ENCODE measurements at regions not wholly inside any gene's neighbourhood (a gene's known extent, or its start where the extent isn't known, plus 50 kb on each side); places are given as distances from the start of the nearest gene placed in this dataset.

GRCh38 chr6:15893556-15894253, 230.9 kb upstream of the DTNBP1 start:
- no peaks in the 10 kb centered on the region for H3K36me3 Mint-ChIP-seq (ENCODE audit: insufficient read depth, unreplicated experiment)
- intact Hi-C loops (cut with micrococcal nuclease; ENCODE audit: unreplicated experiment) = loop anchor here (5.0 kb wide), 1 partner anchor 239 kb away; no protein-coding TSS in a partner anchor
- CTCF ChIA-PET = interaction anchor here (0.6 to 1.4 kb wide), 3 partner anchors 14 to 289 kb away, joined by 3 to 4 read pairs (median 3); partner anchors contain the start of gene MYLIP
- H3K4me1 Mint-ChIP-seq (ENCODE audit: low read depth, unreplicated experiment) = no peaks in the 10 kb centered on the region
- no peaks in the 10 kb centered on the region for H3K27me3 Mint-ChIP-seq (ENCODE audit: unreplicated experiment)
- H3K9me3 Mint-ChIP-seq (ENCODE audit: low read depth, unreplicated experiment) = no peaks in the 10 kb centered on the region
- DNase-seq = no peak
- no peak for TF ChIP-seq CTCF (IDR thresholded peaks at IDR 0.05; ENCODE audit: unreplicated experiment)
- H3K4me3 Mint-ChIP-seq (ENCODE audit: low read depth, unreplicated experiment) = no peak overlapping the region
- no peak overlapping the region for H3K27ac Mint-ChIP-seq (ENCODE audit: unreplicated experiment)
- BruUV-seq (replicated peaks) = no TSS peak

DNA sequence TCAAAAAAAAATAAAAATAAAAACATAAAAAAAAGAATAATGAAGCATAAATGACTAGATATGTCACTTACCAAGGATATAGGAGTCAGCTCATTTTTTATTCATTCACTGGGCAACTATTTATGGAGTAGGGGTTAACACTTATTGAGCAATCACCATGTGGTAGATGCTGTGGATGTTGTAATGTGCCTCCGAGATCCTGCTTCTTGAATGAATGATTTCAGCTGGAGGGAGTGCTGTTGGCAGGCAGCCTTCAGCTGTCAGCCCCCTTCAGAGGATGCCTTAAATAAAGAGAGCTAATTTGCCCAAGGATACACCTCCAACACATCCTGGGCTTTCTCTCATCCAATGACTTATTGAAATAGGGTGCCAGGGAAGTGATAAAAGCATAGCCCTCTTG, 229.5 kb upstream of the DTNBP1 start:
- CTCF ChIA-PET = no interaction called here
- H3K27ac Mint-ChIP-seq (ENCODE audit: unreplicated experiment) = no peak overlapping the region
- no peak for TF ChIP-seq CTCF (IDR thresholded peaks at IDR 0.05; ENCODE audit: unreplicated experiment)

GRCh38 chr6:15888798-15889772, 226.3 kb upstream of the DTNBP1 start:
- H3K4me3 Mint-ChIP-seq (ENCODE audit: low read depth, unreplicated experiment) = no peak overlapping the region
- CTCF ChIA-PET = no interaction called here
- H3K9me3 Mint-ChIP-seq (ENCODE audit: low read depth, unreplicated experiment) = no peaks in the 10 kb centered on the region
- intact Hi-C loops (cut with micrococcal nuclease; ENCODE audit: unreplicated experiment) = no loop called here
- no peak for DNase-seq
- H3K4me1 Mint-ChIP-seq (ENCODE audit: low read depth, unreplicated experiment) = no peaks in the 10 kb centered on the region
- no peak for TF ChIP-seq CTCF (IDR thresholded peaks at IDR 0.05; ENCODE audit: unreplicated experiment)
- H3K27ac Mint-ChIP-seq (ENCODE audit: unreplicated experiment) = no peak overlapping the region
- no TSS peak for BruUV-seq (replicated peaks)
- H3K27me3 Mint-ChIP-seq (ENCODE audit: unreplicated experiment) = no peaks in the 10 kb centered on the region
- H3K36me3 Mint-ChIP-seq (ENCODE audit: insufficient read depth, unreplicated experiment) = no peaks in the 10 kb centered on the region

More for the DNA sequence above, 229.5 kb upstream of the DTNBP1 start:
- BruUV-seq (replicated peaks) = no TSS peak
- H3K4me1 Mint-ChIP-seq (ENCODE audit: low read depth, unreplicated experiment) = no peaks in the 10 kb centered on the region
- intact Hi-C loops (cut with micrococcal nuclease; ENCODE audit: unreplicated experiment) = loop anchor here (5.0 kb wide), 1 partner anchor 240 kb away; no protein-coding TSS in a partner anchor
- no peaks in the 10 kb centered on the region for H3K36me3 Mint-ChIP-seq (ENCODE audit: insufficient read depth, unreplicated experiment)
- no peaks in the 10 kb centered on the region for H3K9me3 Mint-ChIP-seq (ENCODE audit: low read depth, unreplicated experiment)
- H3K27me3 Mint-ChIP-seq (ENCODE audit: unreplicated experiment) = no peaks in the 10 kb centered on the region
- DNase-seq = no peak
- H3K4me3 Mint-ChIP-seq (ENCODE audit: low read depth, unreplicated experiment) = no peak overlapping the region

GRCh38 chr6:15887491-15888461, 224.9 kb upstream of the DTNBP1 start:
- H3K27ac Mint-ChIP-seq (ENCODE audit: unreplicated experiment) = no peak overlapping the region
- intact Hi-C loops (cut with micrococcal nuclease; ENCODE audit: unreplicated experiment) = no loop called here
- no TSS peak for BruUV-seq (replicated peaks)
- no peaks in the 10 kb centered on the region for H3K27me3 Mint-ChIP-seq (ENCODE audit: unreplicated experiment)
- no peaks in the 10 kb centered on the region for H3K36me3 Mint-ChIP-seq (ENCODE audit: insufficient read depth, unreplicated experiment)
- no peaks in the 10 kb centered on the region for H3K4me1 Mint-ChIP-seq (ENCODE audit: low read depth, unreplicated experiment)
- no peak for TF ChIP-seq CTCF (IDR thresholded peaks at IDR 0.05; ENCODE audit: unreplicated experiment)
- CTCF ChIA-PET = no interaction called here
- H3K4me3 Mint-ChIP-seq (ENCODE audit: low read depth, unreplicated experiment) = no peak overlapping the region
- no peak for DNase-seq
- no peaks in the 10 kb centered on the region for H3K9me3 Mint-ChIP-seq (ENCODE audit: low read depth, unreplicated experiment)
